RWPE2 (cell line): ENCODE measurements at regions not wholly inside any gene's neighbourhood (a gene's known extent, or its start where the extent isn't known, plus 50 kb on each side); places are given as distances from the start of the nearest gene placed in this dataset.

ENCODE experiments used
- ATAC-seq: fragments of 200-7000 bp; cut with Tn5 transposase; 3 replicates; pipeline ENCODE4 v1.9.1; 2021; ENCODE audit warnings: low read depth
- DNase-seq: peaks from one replicate; pipeline ENCODE4 v3.0.0-alpha.2; 2020; ENCODE audit warnings: low spot score
- H3K27ac ChIP-seq: fragments of 450-650 bp; 2 replicates; pipeline ENCODE4 v1.5.1; 2017; ENCODE audit warnings: mild to moderate bottlenecking; ENCODE audit not compliant: poor library complexity, severe bottlenecking
- H3K27me3 ChIP-seq: fragments of 250-450 bp; sonication (Bioruptor Pico); 2 replicates; pipeline ENCODE4 v1.5.1; 2021; ENCODE audit warnings: mild to moderate bottlenecking, moderate library complexity; ENCODE audit not compliant: insufficient read depth, poor library complexity, severe bottlenecking
- H3K36me3 ChIP-seq: fragments of 250-450 bp; sonication (Bioruptor Pico); 2 replicates; pipeline ENCODE4 v1.5.1; 2020; ENCODE audit warnings: low read depth, mild to moderate bottlenecking, moderate library complexity
- H3K4me1 ChIP-seq: fragments of 250-450 bp; sonication (Bioruptor Pico); 2 replicates; pipeline ENCODE4 v1.5.1; 2021; ENCODE audit warnings: mild to moderate bottlenecking, moderate library complexity; ENCODE audit not compliant: insufficient read depth, poor library complexity, severe bottlenecking
- H3K4me3 ChIP-seq: fragments of 250-450 bp; sonication (Bioruptor Pico); 2 replicates; pipeline ENCODE4 v1.5.1; 2021; ENCODE audit warnings: mild to moderate bottlenecking, moderate library complexity; ENCODE audit not compliant: severe bottlenecking
- H3K9me3 ChIP-seq: fragments of 250-450 bp; sonication (Bioruptor Pico); 2 replicates; pipeline ENCODE4 v1.5.1; 2021; ENCODE audit warnings: mild to moderate bottlenecking, moderate library complexity; ENCODE audit not compliant: severe bottlenecking
- CTCF ChIP-seq: fragments of 450-650 bp; IDR thresholded peaks from one replicate; pipeline ENCODE4 v1.5.1; 2017; ENCODE audit warnings: mild to moderate bottlenecking, moderate library complexity; ENCODE audit not compliant: poor library complexity, severe bottlenecking

- no peak overlapping the region for H3K4me3 ChIP-seq
- H3K4me1 ChIP-seq: no peaks in the 10 kb centered on the region
- H3K27me3 ChIP-seq: no peaks in the 10 kb centered on the region
- no peaks in the 10 kb centered on the region for H3K9me3 ChIP-seq
- H3K27ac ChIP-seq: no peak overlapping the region
- no peaks in the 10 kb centered on the region for H3K36me3 ChIP-seq
- no peak for TF ChIP-seq CTCF
- ATAC-seq (no peak), DNase-seq (no peak)
Observed at GRCh38 chr4:157582141-157582540, 361.6 kb downstream of the GRIA2 start.

GRCh38 chr4:157576671-157577217 is 356.2 kb downstream of the GRIA2 start:
- Histone ChIP-seq H3K9me3 (no peaks in the 10 kb centered on the region), H3K36me3 (no peaks in the 10 kb centered on the region), H3K27me3 (no peaks in the 10 kb centered on the region), H3K4me3 (no peak overlapping the region), H3K4me1 (no peaks in the 10 kb centered on the region), H3K27ac (no peak overlapping the region)
- no peak for TF ChIP-seq CTCF
- no peak for DNase-seq
- ATAC-seq: no peak

- DNase-seq: no peak
- Histone ChIP-seq H3K36me3 (no peaks in the 10 kb centered on the region), H3K9me3 (no peaks in the 10 kb centered on the region), H3K27me3 (no peaks in the 10 kb centered on the region), H3K27ac (no peak overlapping the region), H3K4me1 (no peaks in the 10 kb centered on the region), H3K4me3 (no peak overlapping the region)
- no peak for TF ChIP-seq CTCF
- ATAC-seq: no peak
Observed at GRCh38 chr4:157575339-157575738, 354.8 kb downstream of the GRIA2 start.

- Histone ChIP-seq H3K4me3 (no peak overlapping the region), H3K9me3 (no peaks in the 10 kb centered on the region), H3K27ac (no peak overlapping the region), H3K4me1 (no peaks in the 10 kb centered on the region), H3K36me3 (no peaks in the 10 kb centered on the region), H3K27me3 (no peaks in the 10 kb centered on the region)
- DNase-seq (no peak), ATAC-seq (no peak)
- no peak for TF ChIP-seq CTCF
Observed at GRCh38 chr4:157574606-157575005, 354.1 kb downstream of the GRIA2 start.

- TF ChIP-seq CTCF: no peak
- Histone ChIP-seq H3K27me3 (no peaks in the 10 kb centered on the region), H3K36me3 (no peaks in the 10 kb centered on the region), H3K9me3 (no peaks in the 10 kb centered on the region), H3K27ac (no peak overlapping the region), H3K4me3 (no peak overlapping the region), H3K4me1 (no peaks in the 10 kb centered on the region)
- ATAC-seq (no peak), DNase-seq (no peak)
Observed at GRCh38 chr4:157572951-157573350, 352.4 kb downstream of the GRIA2 start.
